G401.6 (cell line): ENCODE measurements at regions not wholly inside any gene's neighbourhood (a gene's known extent, or its start where the extent isn't known, plus 50 kb on each side); places are given as distances from the start of the nearest gene placed in this dataset.
"Not testable (repeated sequence)": the region's sequence is repeated elsewhere in the genome, so short reads cannot be mapped to it uniquely, and the experiment has no call there.

ENCODE experiments used
- FAIRE-seq: peaks from 2 replicates; lab custom pipeline; 2012; peaks lifted over from hg19 to GRCh38; lab: Jason Lieb, UNC

DNA sequence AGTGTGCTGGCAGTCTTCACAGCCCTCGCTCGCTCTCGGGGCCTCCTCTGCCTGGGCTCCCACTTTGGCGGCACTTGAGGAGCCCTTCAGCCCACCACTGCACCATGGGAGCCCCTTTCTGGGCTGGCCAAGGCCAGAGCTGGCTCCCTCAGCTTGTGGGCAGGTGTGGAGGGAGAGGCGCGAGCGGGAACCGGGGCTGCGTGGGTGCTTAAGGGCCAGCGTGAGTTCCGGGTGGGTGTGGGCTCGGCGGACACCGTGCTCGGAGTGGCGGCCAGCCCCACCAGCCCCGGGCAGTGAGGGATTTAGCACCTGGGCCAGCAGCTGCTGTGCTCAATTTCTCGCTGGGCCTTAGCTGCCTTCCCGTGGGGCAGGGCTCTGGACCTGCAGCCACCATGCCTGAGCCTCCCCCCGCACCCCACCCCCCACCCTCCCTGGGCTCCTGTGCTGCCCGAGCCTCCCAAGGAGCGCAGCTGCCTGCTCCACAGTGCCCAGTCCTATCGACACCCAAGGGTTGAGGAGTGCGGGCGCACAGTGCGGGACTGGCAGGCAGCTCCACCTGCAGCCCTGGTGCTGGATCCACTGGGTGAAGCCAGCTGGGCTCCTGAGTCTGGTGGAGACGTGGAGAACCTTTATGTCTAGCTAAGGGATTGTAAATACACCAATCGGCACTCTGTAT lies 684.4 kb upstream of the GOLIM4 start:
- not testable (repeated sequence) for FAIRE-seq

DNA sequence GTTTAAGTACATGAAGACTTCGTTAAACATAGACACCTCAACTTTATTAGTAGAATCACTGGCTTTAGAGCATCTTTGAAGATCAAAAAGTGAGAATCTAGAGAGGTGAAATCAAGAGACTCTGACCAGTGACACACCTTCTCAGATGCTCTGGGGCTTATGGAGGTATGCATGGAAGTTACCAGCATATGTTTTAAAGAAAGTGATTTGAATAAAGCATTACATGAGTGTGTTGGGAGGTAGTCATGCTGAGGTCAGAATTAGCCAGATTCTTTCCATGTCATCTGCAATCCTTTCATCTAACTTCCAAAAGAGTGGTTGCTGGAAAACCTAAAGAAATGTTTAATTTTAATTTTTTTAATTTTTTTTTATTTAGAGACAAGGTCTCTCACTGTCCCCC lies 658.0 kb upstream of the GOLIM4 start:
- no peak for FAIRE-seq

DNA sequence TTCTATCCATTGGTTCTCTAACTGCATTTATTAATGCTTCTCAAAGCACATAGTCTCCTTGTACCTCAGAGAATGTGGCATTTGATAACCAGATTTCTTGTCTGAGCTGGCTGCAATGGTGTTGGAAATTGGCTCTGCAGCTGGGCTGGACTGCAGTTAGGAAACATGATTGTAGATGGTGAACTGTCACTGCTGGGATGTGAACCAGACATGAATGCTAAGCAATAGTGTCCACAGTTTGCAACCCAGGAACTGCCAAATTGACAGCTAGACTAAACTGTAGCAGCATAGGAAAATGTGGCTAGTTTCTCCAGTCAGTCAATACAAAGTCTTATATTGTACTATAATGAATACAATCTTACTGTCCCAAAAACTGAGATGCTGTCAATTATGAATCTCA lies 656.6 kb upstream of the GOLIM4 start:
- no peak for FAIRE-seq

DNA sequence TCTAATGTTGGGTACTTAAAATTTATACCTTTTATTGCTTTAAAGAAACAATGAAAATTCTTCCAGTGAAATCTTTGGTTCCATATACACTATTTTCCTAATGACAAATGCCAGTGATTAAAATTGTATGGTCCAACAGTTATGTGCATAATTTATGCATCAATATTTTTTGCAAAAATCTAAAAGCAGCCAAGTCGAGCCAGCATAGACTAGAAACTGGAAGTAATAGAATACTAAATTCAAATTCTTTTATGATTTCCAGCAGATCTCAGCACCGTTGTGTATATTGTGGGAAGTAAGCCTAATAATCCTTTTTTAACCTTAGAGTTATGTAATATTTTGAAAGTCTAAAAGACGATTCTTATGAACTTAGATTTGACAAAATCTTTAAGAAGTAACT lies 652.0 kb upstream of the GOLIM4 start:
- FAIRE-seq = no peak

DNA sequence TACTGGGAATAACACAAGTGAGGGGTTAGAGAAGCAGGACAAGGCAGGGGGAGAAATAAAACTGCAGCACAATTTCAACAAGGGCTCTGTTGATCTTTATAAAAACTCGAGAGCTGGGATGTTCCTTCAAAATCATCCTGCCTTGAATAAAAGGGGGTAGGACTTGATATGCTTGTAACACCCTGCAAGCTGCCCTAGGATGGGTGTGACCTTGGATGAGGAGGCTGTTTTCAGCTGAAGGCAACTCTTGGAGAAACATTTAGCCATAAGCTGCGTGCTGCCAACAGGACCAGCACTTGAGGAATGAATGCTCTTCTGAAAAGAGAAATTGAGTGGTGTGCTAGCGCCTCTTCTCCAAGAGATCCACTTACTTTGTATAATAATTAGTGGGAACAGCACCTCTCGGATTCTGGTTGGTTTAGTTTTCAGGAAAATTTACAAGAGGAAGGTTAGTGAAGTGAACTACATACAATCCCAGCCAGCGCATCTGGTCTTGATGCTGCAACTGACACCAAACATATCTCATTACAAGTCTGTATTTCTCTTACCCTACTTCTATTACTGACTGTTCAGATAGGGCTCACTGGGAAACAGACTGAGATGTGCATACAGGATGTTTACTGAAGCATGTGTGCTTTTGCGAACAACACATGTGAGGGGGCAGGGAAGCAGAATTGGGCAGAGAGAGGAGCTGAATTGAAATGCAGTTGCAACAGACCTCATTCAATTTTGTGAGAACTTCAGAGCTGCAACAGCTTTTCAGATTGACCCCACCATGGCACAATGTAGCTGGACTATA lies 643.0 kb upstream of the GOLIM4 start:
- FAIRE-seq = no peak

DNA sequence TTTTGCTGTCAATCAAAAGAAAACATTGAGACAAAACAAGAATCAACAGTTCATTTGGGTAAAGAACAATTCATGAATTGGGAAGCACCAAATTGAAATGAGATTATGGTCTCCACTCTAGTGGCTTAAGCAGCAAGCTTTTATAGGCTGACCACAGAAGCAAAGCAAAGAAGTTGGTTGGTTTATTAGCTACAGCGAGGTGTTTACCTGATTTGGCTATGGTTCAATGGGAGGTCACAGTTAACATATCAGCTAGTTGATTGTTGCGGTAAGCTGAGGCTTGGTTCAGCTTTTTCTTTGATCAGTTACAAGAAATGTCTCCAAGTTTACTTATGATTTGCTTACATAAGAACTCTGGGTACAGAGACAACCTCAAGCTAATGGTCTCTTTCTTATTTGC lies 640.5 kb upstream of the GOLIM4 start:
- FAIRE-seq = no peak

DNA sequence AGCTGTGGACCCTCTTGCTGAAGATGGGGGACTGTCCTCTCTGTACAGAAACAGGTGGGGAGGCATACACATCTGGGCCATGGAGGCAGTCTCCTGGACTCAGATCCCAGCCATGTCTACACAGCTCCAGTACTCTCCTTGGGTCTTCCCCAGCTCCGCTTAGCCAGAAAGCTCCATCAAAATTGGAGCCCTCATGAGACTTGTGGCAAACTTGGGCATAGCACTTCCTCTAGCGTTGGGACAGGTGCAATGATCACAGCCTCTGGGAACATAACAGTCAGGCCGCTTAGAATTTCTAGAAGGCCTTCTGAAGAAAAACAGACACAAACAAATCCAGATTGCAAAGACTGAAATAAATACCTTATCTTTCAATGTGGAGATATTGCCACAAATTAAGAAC lies 634.3 kb upstream of the GOLIM4 start:
- FAIRE-seq = no peak

DNA sequence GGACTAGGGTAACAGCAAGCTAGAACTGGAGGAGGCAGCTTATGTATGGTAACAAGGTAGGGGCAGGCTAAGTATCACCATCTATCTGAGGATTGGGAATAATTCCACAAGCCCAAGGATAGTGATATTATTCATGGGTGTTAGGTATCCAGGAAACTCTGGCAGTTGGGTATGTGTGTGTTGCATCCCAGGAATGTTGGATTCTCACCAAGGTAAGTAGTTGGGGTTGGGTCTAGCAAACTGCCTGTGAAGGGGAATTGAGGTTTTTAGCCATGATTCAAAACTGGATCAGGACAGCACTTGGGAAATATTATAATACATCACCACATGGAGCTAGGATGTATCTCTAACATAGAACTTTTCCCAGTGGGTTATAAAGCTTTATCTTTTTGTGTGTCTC lies 626.4 kb upstream of the GOLIM4 start:
- FAIRE-seq = no peak

DNA sequence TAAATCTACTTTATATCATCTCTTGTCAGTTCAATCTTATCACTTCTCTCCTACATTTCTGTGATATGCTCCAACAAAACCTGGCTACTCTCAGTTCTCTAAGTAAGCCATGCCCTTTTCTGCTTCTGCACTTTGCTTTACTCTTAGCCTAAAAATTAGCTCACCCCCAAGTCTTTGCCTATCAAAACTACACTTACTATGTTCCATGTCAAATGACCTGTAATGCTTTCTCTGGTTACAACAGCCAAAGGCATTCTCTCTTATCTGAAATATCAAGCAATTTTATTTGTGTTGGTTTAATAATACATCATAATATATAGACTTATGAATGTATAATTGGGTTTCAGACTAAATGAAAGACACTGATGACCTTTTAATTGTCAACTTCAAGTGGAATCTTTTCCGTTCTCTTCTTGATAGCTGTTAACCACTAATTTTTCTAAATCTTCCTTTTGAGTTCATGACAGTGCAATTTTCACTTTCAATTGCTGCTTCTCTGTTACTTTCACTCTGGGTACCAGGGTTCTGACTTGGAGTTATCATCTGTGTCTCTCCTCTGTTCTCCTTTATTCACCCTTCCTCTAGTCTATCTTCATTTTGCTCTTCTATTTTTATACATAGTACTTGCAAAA lies 619.0 kb upstream of the GOLIM4 start:
- no peak for FAIRE-seq

DNA sequence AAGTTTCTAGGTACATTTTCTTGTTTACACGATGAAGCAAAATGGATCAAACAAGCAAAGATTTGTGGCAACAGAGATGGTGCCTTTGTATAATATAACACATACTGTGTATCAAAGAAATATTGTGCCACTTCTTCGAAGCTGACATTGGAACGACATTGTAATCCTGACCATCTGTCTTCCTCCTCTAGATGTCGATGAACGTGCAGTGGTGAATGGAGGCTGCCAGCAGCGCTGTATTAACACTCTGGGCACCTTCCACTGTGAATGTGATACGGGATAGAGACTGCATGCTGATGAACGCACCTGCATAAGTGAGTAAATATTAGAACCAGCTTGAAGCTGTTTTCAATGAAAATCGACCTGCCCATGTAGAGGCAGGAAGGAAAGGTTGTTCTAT lies 613.3 kb upstream of the GOLIM4 start:
- FAIRE-seq = no peak

DNA sequence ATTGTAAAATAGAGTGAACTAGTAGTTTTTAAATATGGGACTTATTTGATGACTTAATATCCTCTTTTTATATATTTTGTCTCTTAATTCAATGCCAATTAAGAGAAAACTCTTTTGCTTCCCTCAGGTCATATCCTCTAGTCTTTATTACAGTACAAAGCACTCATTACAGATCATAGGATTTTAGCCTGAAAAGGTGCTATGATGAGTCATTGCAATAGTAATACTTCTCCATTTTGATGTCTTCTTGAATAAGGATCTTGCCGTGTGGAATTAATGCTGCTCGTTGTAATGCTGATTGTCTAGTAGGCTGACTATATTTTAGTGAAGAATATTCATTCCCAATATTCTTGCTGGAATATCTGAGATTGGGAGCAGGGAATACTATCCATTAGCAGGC lies 612.2 kb upstream of the GOLIM4 start:
- FAIRE-seq = no peak

DNA sequence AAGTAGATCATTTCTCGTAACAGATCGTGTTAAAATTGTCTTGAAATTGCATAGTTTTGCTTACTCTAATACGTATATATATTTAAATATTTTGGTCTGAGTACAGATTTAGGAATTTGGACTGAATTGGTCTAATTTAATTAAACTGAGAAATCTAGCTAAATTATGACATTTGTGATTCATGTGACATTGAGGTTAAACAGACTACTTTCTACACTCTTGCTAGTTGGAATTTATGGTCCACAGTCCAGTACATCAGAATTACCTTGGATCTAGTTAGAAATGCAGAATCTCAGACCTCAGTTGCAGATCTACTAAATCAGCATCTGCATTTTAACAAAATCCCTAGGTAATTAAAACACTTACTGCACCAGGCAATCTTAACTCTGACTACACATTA lies 609.7 kb upstream of the GOLIM4 start:
- FAIRE-seq = no peak

DNA sequence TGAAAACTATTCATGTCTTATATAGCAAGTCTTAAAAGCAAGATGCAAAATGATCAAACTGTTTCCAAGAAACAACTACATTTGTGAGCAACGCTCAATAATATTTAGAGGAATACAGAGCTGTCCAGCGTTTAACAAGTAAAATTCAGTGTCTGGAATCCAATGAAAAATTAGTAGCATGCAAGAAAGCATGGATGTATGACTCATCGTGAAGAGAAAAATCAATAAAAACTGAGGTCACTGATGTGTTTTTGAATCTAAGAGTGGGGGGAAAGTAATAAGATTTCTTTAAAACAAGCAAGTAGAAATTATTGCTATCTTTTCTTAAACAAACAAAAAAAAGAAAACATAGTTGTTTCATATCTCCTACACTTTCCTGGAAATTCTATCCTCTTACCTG lies 600.3 kb upstream of the GOLIM4 start:
- no peak for FAIRE-seq

DNA sequence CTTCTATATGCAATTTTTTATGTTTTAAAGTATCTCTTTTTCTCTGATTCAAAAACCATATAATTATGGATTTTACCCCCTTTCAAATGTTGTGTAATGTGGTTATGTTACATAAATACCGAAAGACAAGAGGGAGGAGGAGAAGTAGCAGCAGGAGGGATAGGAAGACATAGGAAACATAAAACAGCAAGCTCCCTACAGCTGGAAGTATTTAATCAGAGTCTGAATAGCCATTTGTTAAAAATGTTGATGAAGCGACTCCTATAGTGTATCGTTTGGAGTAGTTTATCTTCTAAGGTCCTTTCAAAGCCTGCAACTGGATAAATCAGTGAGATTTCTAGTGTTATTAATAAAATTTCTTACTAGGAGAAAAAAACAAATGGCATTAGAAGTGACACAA lies 598.1 kb upstream of the GOLIM4 start:
- FAIRE-seq = no peak

DNA sequence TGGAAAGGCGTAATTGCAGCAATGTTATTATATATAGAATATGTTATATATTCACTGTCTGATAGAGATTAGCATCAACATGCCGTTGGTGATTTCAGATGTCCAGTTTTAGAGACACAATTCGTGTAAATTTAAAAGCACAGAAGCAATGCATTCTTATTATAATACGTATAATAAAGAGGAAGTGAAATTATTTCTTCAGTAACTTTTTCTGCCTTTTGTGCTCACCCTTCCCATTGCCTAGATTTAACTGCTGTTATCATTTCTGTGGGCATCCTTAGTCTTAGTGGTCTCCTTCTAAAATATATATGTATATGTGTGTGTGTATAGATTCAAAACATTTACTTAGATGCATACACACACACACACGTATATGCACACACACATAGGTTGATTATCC lies 592.5 kb upstream of the GOLIM4 start:
- FAIRE-seq = no peak

DNA sequence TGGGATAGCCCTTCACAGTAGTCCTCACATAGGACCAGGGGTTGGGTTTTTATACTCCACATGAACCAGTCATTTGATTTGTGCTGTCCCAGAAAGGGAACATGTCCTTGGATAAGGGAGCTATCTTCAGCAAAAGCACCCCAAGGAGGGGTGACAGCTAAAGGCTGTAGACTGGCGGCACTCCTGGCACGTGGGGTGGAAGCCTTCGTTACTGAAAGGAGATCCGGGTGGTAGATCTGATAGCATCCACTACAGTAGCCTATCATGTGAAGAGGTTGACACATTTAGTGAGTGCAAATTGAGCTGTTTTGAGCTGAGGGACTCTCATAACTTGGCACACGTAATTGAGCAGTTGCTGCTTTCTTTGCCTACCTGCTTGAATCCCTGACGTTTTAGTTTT lies 588.8 kb upstream of the GOLIM4 start:
- no peak for FAIRE-seq

DNA sequence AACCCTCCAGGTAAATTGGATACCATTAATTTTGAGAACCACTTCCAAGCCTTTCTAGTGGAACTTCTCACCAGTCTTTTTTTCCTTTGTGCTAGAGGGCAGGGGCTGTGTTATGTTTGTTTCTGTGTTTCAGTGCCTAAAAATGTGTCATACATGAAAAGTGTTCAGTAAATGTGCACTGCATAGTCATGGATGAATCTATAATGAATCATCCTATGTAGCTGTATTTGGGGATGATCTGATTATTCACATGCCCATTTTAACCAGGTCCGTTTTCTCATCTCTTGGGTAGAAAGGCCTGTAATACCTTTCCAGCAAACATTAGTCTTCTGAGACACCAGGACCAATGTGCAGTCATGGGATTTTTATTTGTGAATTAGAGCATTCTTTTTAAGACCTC lies 583.0 kb upstream of the GOLIM4 start:
- FAIRE-seq = no peak

DNA sequence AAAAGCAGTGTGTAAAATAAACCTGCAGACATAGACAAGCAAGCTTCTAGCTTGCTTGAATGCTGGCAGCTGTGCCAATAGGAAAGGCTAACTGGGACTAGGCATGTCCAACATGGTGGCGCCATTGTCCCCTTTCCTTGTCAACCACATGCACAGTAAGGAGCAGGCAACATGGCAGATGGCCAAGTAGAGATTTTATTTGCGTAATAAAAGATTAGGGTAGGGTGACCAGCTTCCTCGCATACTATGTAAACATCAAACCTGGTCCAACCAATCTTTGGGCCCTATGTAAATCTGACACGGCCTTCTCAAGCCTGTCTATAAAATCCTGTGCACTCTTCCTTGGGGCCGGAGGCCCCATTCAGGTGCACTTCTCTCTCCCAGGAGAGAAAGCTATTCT lies 575.4 kb upstream of the GOLIM4 start:
- FAIRE-seq = no peak

DNA sequence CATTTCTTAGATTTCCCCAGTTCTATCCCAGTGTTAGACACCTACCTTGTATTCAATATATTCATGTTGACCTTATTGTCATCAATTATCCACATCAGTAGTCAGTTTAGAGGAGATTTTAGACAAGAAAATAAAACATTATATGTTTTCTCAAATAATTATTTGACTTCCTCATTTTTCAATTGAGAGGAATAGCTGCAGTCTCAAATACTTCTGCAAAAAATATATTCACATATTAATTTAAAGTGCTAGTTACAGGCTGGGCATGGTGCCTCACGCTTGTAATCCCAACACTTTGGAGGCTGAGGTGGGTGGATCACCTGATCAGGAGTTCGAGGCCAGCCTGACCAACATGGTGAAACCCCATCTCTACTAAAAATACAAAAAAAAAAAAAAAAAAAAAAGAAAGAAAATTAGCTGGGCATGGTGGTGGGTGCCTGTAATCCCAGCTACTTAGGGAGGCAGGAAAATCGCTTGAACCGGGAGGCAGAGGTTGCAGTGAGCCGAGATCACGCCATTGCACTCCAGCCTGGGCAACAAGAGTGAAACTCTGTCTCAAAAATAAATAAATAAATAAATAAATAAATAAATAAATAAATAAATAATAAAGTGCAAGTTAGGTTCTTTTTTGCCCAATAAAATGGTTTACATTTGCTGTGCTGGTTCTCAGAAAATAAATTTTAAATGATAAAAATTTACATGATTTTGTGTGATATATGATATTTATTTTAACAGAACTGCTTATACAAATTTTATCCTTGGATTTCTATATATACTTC lies 565.3 kb upstream of the GOLIM4 start:
- FAIRE-seq = not testable (repeated sequence)

DNA sequence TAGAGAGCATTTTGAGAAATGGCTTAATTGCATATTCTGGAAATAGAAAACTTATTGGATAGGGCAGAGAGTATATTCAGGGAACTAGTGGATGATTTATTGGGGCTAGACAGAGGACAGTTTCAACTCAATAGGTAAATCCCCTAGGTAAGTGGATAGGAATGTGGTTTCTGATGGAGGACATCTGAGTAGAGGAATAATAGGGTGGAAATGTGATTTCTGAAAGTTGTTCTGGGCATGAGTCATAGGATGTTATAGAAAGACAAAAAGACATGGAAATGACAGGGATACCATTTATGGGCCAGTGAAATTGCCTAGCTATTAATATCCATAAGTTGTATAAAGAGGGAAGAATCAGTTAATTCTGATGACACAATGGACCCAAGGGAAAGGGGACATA lies 563.3 kb upstream of the GOLIM4 start:
- no peak for FAIRE-seq

DNA sequence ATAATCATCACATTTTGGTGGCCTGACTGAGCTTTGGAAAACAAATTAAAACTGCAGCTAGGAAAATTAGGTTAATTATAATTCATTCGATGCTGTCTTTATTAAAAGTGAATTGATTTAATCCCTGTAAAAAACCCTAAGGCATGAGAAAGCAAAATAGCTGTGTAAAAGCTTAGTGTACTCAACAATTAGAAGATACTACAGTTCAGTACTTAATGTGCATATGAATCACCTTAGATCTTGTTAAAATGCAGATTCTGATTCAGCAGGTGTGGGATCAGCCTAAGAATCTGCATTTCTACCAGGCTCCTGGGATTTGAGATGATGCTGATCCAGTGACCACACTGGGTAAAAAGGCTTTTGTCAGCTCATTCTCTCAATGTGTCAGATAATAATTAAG lies 559.9 kb upstream of the GOLIM4 start:
- no peak for FAIRE-seq

DNA sequence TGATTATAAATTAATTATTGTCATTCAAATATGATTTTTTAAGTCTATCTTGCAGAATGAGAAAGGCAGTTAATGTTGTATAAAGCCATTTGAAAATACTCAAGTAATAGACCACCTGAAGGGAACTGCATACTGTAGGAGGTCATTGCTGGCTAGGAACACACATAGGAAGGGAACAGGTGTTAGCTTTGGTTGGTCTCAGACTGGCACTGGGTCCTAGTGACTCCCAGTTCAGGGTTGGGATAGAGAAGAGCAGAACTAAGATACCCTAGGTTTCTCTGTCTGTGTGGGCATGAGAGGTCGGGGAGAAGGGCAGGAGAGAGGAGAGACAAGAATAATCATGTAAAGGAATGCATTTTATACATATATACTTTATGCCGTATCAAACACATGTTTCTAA lies 559.0 kb upstream of the GOLIM4 start:
- no peak for FAIRE-seq

DNA sequence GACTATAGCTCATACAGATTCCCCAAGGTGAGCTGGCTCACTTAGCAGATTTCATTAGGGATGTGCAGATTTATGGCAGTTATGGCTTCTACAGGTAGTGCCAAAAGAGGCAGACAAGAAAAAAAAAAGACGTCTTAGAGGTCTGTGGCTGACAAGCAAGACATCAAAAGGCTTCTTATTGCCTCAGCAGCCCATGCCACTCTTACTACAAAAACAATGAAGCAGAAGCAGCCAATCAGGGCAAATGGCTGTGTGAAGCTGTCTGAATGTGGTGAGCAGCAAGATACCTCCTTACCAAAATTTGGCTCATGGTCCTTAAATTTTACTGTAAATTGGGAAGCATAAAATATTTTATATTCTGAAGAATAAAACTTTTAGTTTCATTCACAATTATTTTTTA lies 557.5 kb upstream of the GOLIM4 start:
- no peak for FAIRE-seq
